Esophagus squamous epithelium (tissue), 4 donors: ENCODE measurements at regions not wholly inside any gene's neighbourhood (a gene's known extent, or its start where the extent isn't known, plus 50 kb on each side); places are given as distances from the start of the nearest gene placed in this dataset.
"Not testable (repeated sequence)": the region's sequence is repeated elsewhere in the genome, so short reads cannot be mapped to it uniquely, and the experiment has no call there.

ENCODE experiments used
- CTCF ChIP-seq, 6 experiments: fragments of 450-650 bp in 4 of 6; fragments of 200-600 bp in 2 of 6; sonication (generic) in 2 of 6; IDR thresholded peaks; one replicate each; pipeline ENCODE4 v1.5.1; 2016 to 2019; ENCODE audit warnings: antibody characterized with exemption in 6 of 6, mild to moderate bottlenecking in 4 of 6, moderate library complexity in 4 of 6
- POLR2A ChIP-seq, 4 donors: fragments of 450-650 bp; IDR thresholded peaks; one replicate each; pipeline ENCODE4 v1.6.1; 2017; ENCODE audit warnings: antibody characterized with exemption in 4 of 4, mild to moderate bottlenecking in 4 of 4, moderate library complexity in 3 of 4

GRCh38 chr16:25539767-25540166 lies 152.0 kb upstream of the HS3ST4 start:
- not testable (repeated sequence) for TF ChIP-seq POLR2A, CTCF (IDR thresholded peaks at IDR 0.05)
